Transverse colon (tissue), 4 donors: ENCODE measurements at regions not wholly inside any gene's neighbourhood (a gene's known extent, or its start where the extent isn't known, plus 50 kb on each side); places are given as distances from the start of the nearest gene placed in this dataset.

ENCODE experiments used
- EP300 ChIP-seq: sonication (generic); formaldehyde crosslinking; IDR thresholded peaks from one replicate; pipeline ENCODE4 v1.6.1; 2017; ENCODE audit warnings: antibody characterized with exemption, low read depth
- POLR2A ChIP-seq: fragments of 450-650 bp; IDR thresholded peaks from one replicate; pipeline ENCODE4 v1.6.1; 2016; ENCODE audit warnings: antibody characterized with exemption, mild to moderate bottlenecking, moderate library complexity
- POLR2AphosphoS5 ChIP-seq, 3 donors: sonication (generic); formaldehyde crosslinking; IDR thresholded peaks; one replicate each; pipeline ENCODE4 v1.6.1; 2016; ENCODE audit warnings: antibody characterized with exemption in 3 of 3
- TF ChIP-seq, protein P1 (sequence below), 5 experiments: fragments of 200-600 bp in 3 of 5; fragments of 450-650 bp in 2 of 5; sonication (generic) in 3 of 5; IDR thresholded peaks; 1 replicate in 2 of 5; 2 replicates in 3 of 5; pipeline ENCODE4 v1.5.1; 2016 to 2017; ENCODE audit warnings: antibody characterized with exemption in 5 of 5, inconsistent platforms in 3 of 5, mild to moderate bottlenecking in 2 of 5, moderate library complexity in 1 of 5

DNA sequence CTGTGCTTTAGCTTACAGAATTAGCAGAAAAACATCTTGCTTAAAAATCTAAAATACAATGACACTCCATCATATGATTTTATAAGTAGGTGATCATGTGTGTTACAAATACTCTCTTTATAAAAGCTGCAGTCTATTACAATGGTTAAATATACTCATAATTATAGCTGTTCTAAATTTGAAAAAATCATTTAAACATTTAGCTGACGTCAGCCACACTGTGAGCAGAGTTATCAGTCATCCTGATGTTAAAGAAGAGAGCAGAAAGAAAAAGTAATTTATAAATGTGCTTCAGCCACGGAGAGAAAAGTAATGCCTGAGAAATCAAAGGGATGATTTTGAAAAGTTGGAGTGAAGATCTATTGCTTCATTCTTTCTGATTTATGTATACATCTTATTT lies 1325.9 kb upstream of the B3GALT2 start:
- no peak for TF ChIP-seq POLR2A
- TF ChIP-seq, protein P1, sequence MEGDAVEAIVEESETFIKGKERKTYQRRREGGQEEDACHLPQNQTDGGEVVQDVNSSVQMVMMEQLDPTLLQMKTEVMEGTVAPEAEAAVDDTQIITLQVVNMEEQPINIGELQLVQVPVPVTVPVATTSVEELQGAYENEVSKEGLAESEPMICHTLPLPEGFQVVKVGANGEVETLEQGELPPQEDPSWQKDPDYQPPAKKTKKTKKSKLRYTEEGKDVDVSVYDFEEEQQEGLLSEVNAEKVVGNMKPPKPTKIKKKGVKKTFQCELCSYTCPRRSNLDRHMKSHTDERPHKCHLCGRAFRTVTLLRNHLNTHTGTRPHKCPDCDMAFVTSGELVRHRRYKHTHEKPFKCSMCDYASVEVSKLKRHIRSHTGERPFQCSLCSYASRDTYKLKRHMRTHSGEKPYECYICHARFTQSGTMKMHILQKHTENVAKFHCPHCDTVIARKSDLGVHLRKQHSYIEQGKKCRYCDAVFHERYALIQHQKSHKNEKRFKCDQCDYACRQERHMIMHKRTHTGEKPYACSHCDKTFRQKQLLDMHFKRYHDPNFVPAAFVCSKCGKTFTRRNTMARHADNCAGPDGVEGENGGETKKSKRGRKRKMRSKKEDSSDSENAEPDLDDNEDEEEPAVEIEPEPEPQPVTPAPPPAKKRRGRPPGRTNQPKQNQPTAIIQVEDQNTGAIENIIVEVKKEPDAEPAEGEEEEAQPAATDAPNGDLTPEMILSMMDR (IDR thresholded peaks at IDR 0.05): no peak
- no peak for TF ChIP-seq POLR2AphosphoS5 (IDR thresholded peaks at IDR 0.05)
- no peak for TF ChIP-seq EP300
